A549 (cell line): ENCODE measurements at regions not wholly inside any gene's neighbourhood (a gene's known extent, or its start where the extent isn't known, plus 50 kb on each side); places are given as distances from the start of the nearest gene placed in this dataset.

Experiments used
- ATAC-seq, 2 experiments: fragments of 200-7000 bp in 1 of 2; fragments of >200 bp in 1 of 2; cut with Nextera tagmentation in 1 of 2; cut with Tn5 transposase in 1 of 2; 3 replicates each; pipeline versions ENCODE4 v1.8.0 to v1.9.1; 2018 to 2020; ENCODE audit warnings: mild to moderate bottlenecking in 1 of 2, moderate library complexity in 1 of 2
- CTCF ChIA-PET: fragments of 300-600 bp; sonication (Branson Sonifier 250); formaldehyde crosslinking; extraction: SDS; loops from one replicate; lab custom pipeline; 2021; ENCODE audit warnings: antibody characterized with exemption, inconsistent platforms; lab: Yijun Ruan, JAX
- POLR2A ChIA-PET: fragments of 350-600 bp; formaldehyde crosslinking; extraction: SDS; loops from one replicate; lab custom pipeline; 2021; ENCODE audit warnings: antibody characterized with exemption, inconsistent platforms; lab: Yijun Ruan, JAX
- DNase-seq, 2 experiments: peaks; one replicate each; pipeline versions ENCODE4 v3.0.0 to v3.0.0-alpha.2; 2011 to 2016; ENCODE audit warnings: low read depth in 1 of 2, low spot score in 1 of 2
- FAIRE-seq: peaks from 2 replicates; lab custom pipeline; 2011; peaks lifted over from hg19 to GRCh38; lab: Jason Lieb, UNC
- H3K27ac ChIP-seq, 2 experiments: fragments of >200 bp; sonication (Bioruptor Twin); formaldehyde crosslinking; 3 replicates each; pipeline ENCODE4 v1.5.1; 2016 to 2017
- H3K4me1 ChIP-seq: fragments of >200 bp; sonication (Bioruptor Twin); formaldehyde crosslinking; 3 replicates; pipeline ENCODE4 v1.6.1; 2016
- H3K4me2 ChIP-seq: fragments of >200 bp; sonication (Bioruptor Twin); formaldehyde crosslinking; 3 replicates; pipeline ENCODE4 v1.6.1; 2016
- H3K4me3 ChIP-seq: fragments of >200 bp; sonication (Bioruptor Twin); formaldehyde crosslinking; 3 replicates; pipeline ENCODE4 v1.5.1; 2016
- H3K9me3 ChIP-seq: fragments of >200 bp; sonication (Bioruptor Twin); formaldehyde crosslinking; 3 replicates; pipeline ENCODE4 v1.6.1; 2016
- CBX8 ChIP-seq: fragments of 200-600 bp; sonication (generic); IDR thresholded peaks from 2 replicates; pipeline ENCODE4 v1.6.1; 2016
- CHD4 ChIP-seq: fragments of 200-600 bp; sonication (generic); IDR thresholded peaks from 2 replicates; pipeline ENCODE4 v1.6.1; 2016; ENCODE audit warnings: antibody characterized with exemption, mild to moderate bottlenecking, borderline replicate concordance
- EHMT2 ChIP-seq: fragments of 200-600 bp; sonication (generic); IDR thresholded peaks from 2 replicates; pipeline ENCODE4 v1.6.1; 2016; ENCODE audit warnings: antibody characterized with exemption, low read depth, mild to moderate bottlenecking, moderate library complexity
- FOSB ChIP-seq: fragments of 250-450 bp; sonication (Bioruptor Pico); IDR thresholded peaks from 2 replicates; pipeline ENCODE4 v1.5.0; 2020; ENCODE audit warnings: mild to moderate bottlenecking, moderate library complexity
- GATA3 ChIP-seq: IDR thresholded peaks from 2 replicates; pipeline ENCODE4 v1.6.1; 2012; ENCODE audit warnings: borderline replicate concordance
- HES2 ChIP-seq: fragments of >200 bp; sonication (Bioruptor Twin); formaldehyde crosslinking; IDR thresholded peaks from 2 replicates; pipeline ENCODE4 v1.6.1; 2016
- HMGXB4 ChIP-seq: fragments of 250-450 bp; sonication (Bioruptor Pico); IDR thresholded peaks from 2 replicates; pipeline ENCODE4 v1.5.0; 2021; ENCODE audit warnings: mild to moderate bottlenecking, moderate library complexity, borderline replicate concordance
- HOXB13 ChIP-seq: fragments of 250-450 bp; sonication (Bioruptor Pico); IDR thresholded peaks from 2 replicates; pipeline ENCODE4 v1.5.0; 2020; ENCODE audit warnings: low read depth, mild to moderate bottlenecking, moderate library complexity
- HOXB5 ChIP-seq: fragments of 250-450 bp; sonication (Bioruptor Pico); IDR thresholded peaks from 2 replicates; pipeline ENCODE4 v1.5.0; 2020; ENCODE audit warnings: mild to moderate bottlenecking, moderate library complexity
- JUNB ChIP-seq: fragments of >200 bp; sonication (Bioruptor Twin); formaldehyde crosslinking; IDR thresholded peaks from 2 replicates; pipeline ENCODE4 v1.6.1; 2016
- KDM1A ChIP-seq: fragments of 200-600 bp; sonication (generic); IDR thresholded peaks from 2 replicates; pipeline ENCODE4 v1.6.1; 2016; ENCODE audit warnings: low read depth, mild to moderate bottlenecking
- MAZ ChIP-seq: fragments of 150-350 bp; IDR thresholded peaks from 2 replicates; pipeline ENCODE4 v1.6.1; 2014; ENCODE audit warnings: antibody characterized with exemption, low read depth, low read length, borderline replicate concordance
- MYC ChIP-seq: IDR thresholded peaks from 2 replicates; pipeline ENCODE4 v1.6.1; 2012; ENCODE audit warnings: mild to moderate bottlenecking, inconsistent platforms, low read length, improper control_type of control experiment, borderline replicate concordance
- PHF8 ChIP-seq: fragments of 200-600 bp; sonication (generic); IDR thresholded peaks from 2 replicates; pipeline ENCODE4 v1.6.1; 2016; ENCODE audit warnings: low read depth, mild to moderate bottlenecking, antibody characterized with exemption, moderate library complexity, borderline replicate concordance
- POLR2A ChIP-seq: IDR thresholded peaks from 2 replicates; pipeline ENCODE4 v1.6.1; 2012; ENCODE audit warnings: mild to moderate bottlenecking, low read length
- POLR2AphosphoS2 ChIP-seq: conservative IDR thresholded peaks from 2 replicates; pipeline ENCODE4 v1.6.1; 2012; ENCODE audit warnings: low read length, improper control_type of control experiment, inconsistent platforms
- RARB ChIP-seq: fragments of 250-450 bp; sonication (Bioruptor Pico); IDR thresholded peaks from 2 replicates; pipeline ENCODE4 v1.8.0; 2021; ENCODE audit warnings: mild to moderate bottlenecking, moderate library complexity
- RCOR1 ChIP-seq: fragments of 150-350 bp; IDR thresholded peaks from 2 replicates; pipeline ENCODE4 v1.6.1; 2014; ENCODE audit warnings: antibody characterized with exemption, low read length, low read depth
- RFX5 ChIP-seq: fragments of 450-650 bp; IDR thresholded peaks from 2 replicates; pipeline ENCODE4 v1.7.1; 2014; ENCODE audit warnings: antibody characterized with exemption, mild to moderate bottlenecking, moderate library complexity
- RNF2 ChIP-seq: fragments of 200-600 bp; sonication (generic); IDR thresholded peaks from 2 replicates; pipeline ENCODE4 v1.6.1; 2016; ENCODE audit warnings: low read depth, mild to moderate bottlenecking, antibody characterized with exemption, moderate library complexity, borderline replicate concordance
- TP53 ChIP-seq: fragments of 250-450 bp; sonication (Bioruptor Pico); IDR thresholded peaks from 2 replicates; pipeline ENCODE4 v1.5.0; 2021; ENCODE audit warnings: mild to moderate bottlenecking, moderate library complexity
- USF2 ChIP-seq: fragments of 450-650 bp; IDR thresholded peaks from 2 replicates; pipeline ENCODE4 v1.6.1; 2014; ENCODE audit warnings: antibody characterized with exemption
- ZNF302 ChIP-seq: fragments of 250-450 bp; sonication (Bioruptor Pico); IDR thresholded peaks from 2 replicates; pipeline ENCODE4 v1.9.0; 2021; ENCODE audit warnings: inconsistent platforms, mild to moderate bottlenecking, moderate library complexity
- WGBS: methylation state at CpG from one replicate; pipeline ENCODE4 v1.1.6; 2017; ENCODE audit errors: missing lambda C conversion rate; 5-methylcytosine and 5-hydroxymethylcytosine counted together

GRCh38 chr7:8833355-8833754 is 399.9 kb downstream of the NXPH1 start:
- no peak for FAIRE-seq

GRCh38 chr7:8841171-8841570 is 407.8 kb downstream of the NXPH1 start:
- FAIRE-seq (no peak), ATAC-seq (no peak), DNase-seq (no peak)
- Histone ChIP-seq H3K4me2 (no peak overlapping the region), H3K4me3 (no peak overlapping the region), H3K27ac (no peak overlapping the region), H3K4me1 (no peaks in the 10 kb centered on the region), H3K9me3 (no peaks in the 10 kb centered on the region)
- TF ChIP-seq USF2: no peak
- no peak for TF ChIP-seq EHMT2
- no peak for TF ChIP-seq MAZ
- no peak for TF ChIP-seq HOXB5
- no peak for TF ChIP-seq TP53 (CRISPR knock-in tag)
- TF ChIP-seq RCOR1: no peak
- TF ChIP-seq KDM1A: no peak
- no peak for TF ChIP-seq CHD4
- TF ChIP-seq HES2: no peak
- TF ChIP-seq HOXB13 (CRISPR knock-in tag): no peak
- no peak for TF ChIP-seq JUNB
- ChIA-PET POLR2A (no interaction called here), CTCF (no interaction called here)

More at GRCh38 chr7:8833355-8833754, 399.9 kb downstream of the NXPH1 start:
- Histone ChIP-seq H3K4me3 (no peak overlapping the region), H3K4me2 (no peak overlapping the region), H3K27ac (no peak overlapping the region), H3K4me1 (no peaks in the 10 kb centered on the region), H3K9me3 (no peaks in the 10 kb centered on the region)
- ATAC-seq: no peak
- TF ChIP-seq KDM1A (no peak), POLR2AphosphoS2 (no peak)
- TF ChIP-seq, all 56 proteins: peak for 0
- DNase-seq: no peak
- ChIA-PET CTCF (interaction anchor here (0.6 kb wide), 1 partner anchor 1417 kb away, joined by 3 read pairs; no protein-coding TSS in a partner anchor), POLR2A (no interaction called here)
- WGBS: 32% methylated on average over 6 of the region's 6 CpGs

- Histone ChIP-seq H3K4me1 (no peaks in the 10 kb centered on the region), H3K4me2 (no peak overlapping the region), H3K9me3 (no peaks in the 10 kb centered on the region), H3K27ac (no peak overlapping the region), H3K4me3 (no peak overlapping the region)
- ATAC-seq: no peak
- ChIA-PET POLR2A (no interaction called here), CTCF (no interaction called here)
- TF ChIP-seq HMGXB4 (no peak), ZNF302 (CRISPR knock-in tag) (no peak), POLR2A (no peak), CBX8 (no peak), HES2 (no peak), FOSB (CRISPR knock-in tag) (no peak), RARB (CRISPR knock-in tag) (no peak), RFX5 (no peak), HOXB5 (no peak), PHF8 (no peak), RNF2 (no peak), MYC (no peak), GATA3 (no peak)
- 8% methylated on average over 2 of the region's 2 CpGs for WGBS
- FAIRE-seq: no peak
- DNase-seq: no peak
Observed at GRCh38 chr7:8871716-8872115, 438.3 kb downstream of the NXPH1 start.
